GM13976 (cell line): ENCODE measurements at regions not wholly inside any gene's neighbourhood (a gene's known extent, or its start where the extent isn't known, plus 50 kb on each side); places are given as distances from the start of the nearest gene placed in this dataset.

Experiments used
- DNase-seq: peaks from one replicate; pipeline ENCODE4 v3.0.0; 2012; ENCODE audit warnings: low spot score
- CTCF ChIP-seq: IDR thresholded peaks from 2 replicates; pipeline ENCODE4 v1.5.1; 2012; ENCODE audit warnings: borderline replicate concordance, mild to moderate bottlenecking; ENCODE audit not compliant: insufficient read depth; ENCODE audit errors: extremely low read depth, missing control alignments, control extremely low read depth
- in situ Hi-C: fragments of 300-500 bp; cut with MboI; formaldehyde crosslinking; loops from one replicate; pipeline ENCODE4 v1.12.0; 2022; ENCODE audit warnings: low sequenced_read_pairs, mixed read lengths, inconsistent platforms; ENCODE audit not compliant: unreplicated experiment

GRCh38 chr3:102332205-102332604, 102.6 kb upstream of the ZPLD1 start:
- in situ Hi-C loops = no loop called here
- no peak for TF ChIP-seq CTCF
- DNase-seq = no peak

- no peak for TF ChIP-seq CTCF
- in situ Hi-C loops = no loop called here
- no peak for DNase-seq
Measured at GRCh38 chr3:102332934-102333333, 101.9 kb upstream of the ZPLD1 start.

- no peak for DNase-seq
- no peak for TF ChIP-seq CTCF
- in situ Hi-C loops = no loop called here
Measured at GRCh38 chr3:102336130-102336529, 98.7 kb upstream of the ZPLD1 start.

- no peak for TF ChIP-seq CTCF
- DNase-seq = no peak
- in situ Hi-C loops = no loop called here
Measured at GRCh38 chr3:102339671-102340070, 95.1 kb upstream of the ZPLD1 start.

- in situ Hi-C loops = no loop called here
- TF ChIP-seq CTCF = no peak
- DNase-seq = no peak
Measured at GRCh38 chr3:102346897-102347296, 87.9 kb upstream of the ZPLD1 start.

- in situ Hi-C loops = no loop called here
- TF ChIP-seq CTCF = no peak
- DNase-seq = no peak
Measured at GRCh38 chr3:102348904-102349303, 85.9 kb upstream of the ZPLD1 start.

GRCh38 chr3:102353148-102353547, 81.7 kb upstream of the ZPLD1 start:
- no peak for TF ChIP-seq CTCF
- DNase-seq = no peak
- in situ Hi-C loops = no loop called here
